Parathyroid adenoma (tissue), 2 donors: ENCODE measurements at regions not wholly inside any gene's neighbourhood (a gene's known extent, or its start where the extent isn't known, plus 50 kb on each side); places are given as distances from the start of the nearest gene placed in this dataset.

ENCODE experiments used
- H2AFZ ChIP-seq: fragments of 300-600 bp; sonication (generic); one replicate; pipeline ENCODE4 v1.7.0; 2017; ENCODE audit warnings: antibody characterized with exemption, mild to moderate bottlenecking
- H3K27ac ChIP-seq: fragments of 300-600 bp; sonication (generic); one replicate; pipeline ENCODE4 v1.7.0; 2017
- H3K27me3 ChIP-seq: fragments of 300-600 bp; sonication (generic); one replicate; pipeline ENCODE4 v1.7.0; 2017; ENCODE audit warnings: low read length; ENCODE audit not compliant: control insufficient read depth, insufficient read depth
- H3K36me3 ChIP-seq: fragments of 300-600 bp; sonication (generic); one replicate; pipeline ENCODE4 v1.7.0; 2017; ENCODE audit warnings: low read length; ENCODE audit not compliant: control insufficient read depth, insufficient read depth
- H3K4me1 ChIP-seq: fragments of 300-600 bp; sonication (generic); one replicate; pipeline ENCODE4 v1.7.0; 2017; ENCODE audit warnings: control low read depth
- H3K4me2 ChIP-seq: fragments of 300-600 bp; sonication (generic); one replicate; pipeline ENCODE4 v1.7.0; 2017; ENCODE audit warnings: low read length
- H3K4me3 ChIP-seq: fragments of 300-600 bp; sonication (generic); one replicate; pipeline ENCODE4 v1.7.0; 2017; ENCODE audit warnings: low read depth, low read length
- H3K79me2 ChIP-seq: fragments of 300-600 bp; sonication (generic); one replicate; pipeline ENCODE4 v1.7.0; 2017; ENCODE audit warnings: control low read depth
- H3K9ac ChIP-seq: fragments of 300-600 bp; sonication (generic); one replicate; pipeline ENCODE4 v1.7.0; 2017; ENCODE audit warnings: mild to moderate bottlenecking
- H3K9me3 ChIP-seq: fragments of 300-600 bp; sonication (generic); one replicate; pipeline ENCODE4 v1.7.0; 2017; ENCODE audit warnings: low read length; ENCODE audit not compliant: control insufficient read depth
- CTCF ChIP-seq: fragments of 300-600 bp; sonication (generic); IDR thresholded peaks from one replicate; pipeline ENCODE4 v1.7.0; 2017; ENCODE audit warnings: antibody characterized with exemption, mild to moderate bottlenecking
- donor health status: primary hyperparathyroidism.

DNA sequence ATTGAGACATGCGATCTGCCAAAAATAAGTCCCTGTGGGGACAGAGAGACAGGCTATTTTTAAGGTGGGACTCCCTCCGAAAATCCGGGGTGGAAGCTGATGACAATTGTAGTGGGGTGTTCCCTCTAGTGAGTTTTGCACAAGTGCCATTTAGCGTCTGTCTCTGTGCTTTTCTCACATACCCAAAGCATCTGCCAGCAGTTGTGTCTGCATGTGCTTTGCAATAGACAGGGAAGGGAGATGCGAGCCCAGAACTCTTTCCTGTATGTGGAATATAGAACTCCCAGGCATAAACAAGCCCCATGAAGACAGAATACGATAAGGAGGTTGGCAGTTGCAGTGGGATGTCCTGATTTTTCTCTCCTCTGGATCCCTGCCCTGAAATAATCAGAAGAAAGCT is 282.7 kb upstream of the XYLT1 start:
- H3K27ac ChIP-seq: no peak overlapping the region
- no peak overlapping the region for H2AFZ ChIP-seq
- no peaks in the 10 kb centered on the region for H3K9me3 ChIP-seq
- H3K4me3 ChIP-seq: no peak overlapping the region
- no peaks in the 10 kb centered on the region for H3K27me3 ChIP-seq
- no peak overlapping the region for H3K4me2 ChIP-seq
- no peak for TF ChIP-seq CTCF
- no peaks in the 10 kb centered on the region for H3K4me1 ChIP-seq
- no peak overlapping the region for H3K9ac ChIP-seq
- no peaks in the 10 kb centered on the region for H3K36me3 ChIP-seq
- no peaks in the 10 kb centered on the region for H3K79me2 ChIP-seq

DNA sequence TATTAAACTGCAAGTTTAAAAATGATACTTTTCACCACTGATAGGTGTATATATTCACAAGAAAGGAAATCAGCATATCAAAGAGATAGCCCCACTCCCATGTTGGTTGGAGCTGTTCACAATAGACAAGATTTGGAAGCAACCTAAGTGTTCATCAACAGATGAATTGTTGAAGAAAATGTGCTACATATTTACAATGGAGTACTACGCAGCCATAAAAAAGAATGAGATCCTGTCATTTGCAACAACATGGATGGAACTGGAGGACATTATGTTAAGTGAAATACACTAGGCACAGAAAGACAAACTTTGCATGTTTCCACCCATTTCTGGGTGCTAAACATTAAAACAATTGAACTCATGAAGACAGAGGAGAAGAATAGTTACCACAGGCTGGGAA is 278.9 kb upstream of the XYLT1 start:
- Histone ChIP-seq H3K27ac (no peak overlapping the region), H3K27me3 (no peaks in the 10 kb centered on the region), H3K79me2 (no peaks in the 10 kb centered on the region), H3K9ac (no peak overlapping the region), H2AFZ (no peak overlapping the region), H3K9me3 (no peaks in the 10 kb centered on the region), H3K4me2 (no peak overlapping the region), H3K36me3 (no peaks in the 10 kb centered on the region), H3K4me3 (no peak overlapping the region), H3K4me1 (no peaks in the 10 kb centered on the region)
- TF ChIP-seq CTCF: no peak

DNA sequence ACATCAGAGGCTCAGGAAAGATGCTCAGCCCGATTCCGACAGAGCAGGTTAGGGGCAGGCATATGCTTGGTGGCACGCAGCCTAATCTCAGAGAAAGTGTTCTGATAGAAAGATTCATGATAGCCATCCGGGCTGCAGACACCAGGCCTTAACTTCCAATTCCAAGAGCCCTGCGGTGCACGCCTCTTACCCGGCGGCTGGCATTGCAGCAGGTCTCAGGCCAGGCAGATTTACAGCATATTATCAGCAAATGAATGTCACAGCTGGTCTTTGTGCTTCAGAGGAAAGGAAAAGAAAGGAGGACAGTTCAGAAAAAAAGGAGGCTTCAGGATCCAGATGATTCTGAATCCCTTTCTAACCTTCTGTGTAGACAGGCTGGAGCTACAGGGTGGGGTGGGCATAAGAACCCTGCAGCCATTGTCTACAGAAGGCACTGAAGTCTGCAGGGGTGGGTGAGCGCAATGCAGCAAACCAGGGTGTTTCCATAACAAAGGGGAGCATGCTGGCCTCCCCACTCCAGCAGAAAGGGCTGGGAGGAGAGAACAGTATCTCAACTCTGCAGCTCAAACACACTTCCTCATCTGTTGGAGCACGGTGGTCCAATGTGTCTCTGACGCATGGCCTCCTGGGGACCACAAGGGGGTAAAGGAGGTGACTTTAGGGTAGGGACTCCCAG is 277.4 kb upstream of the XYLT1 start:
- H3K27me3 ChIP-seq: peaks cover 4% of the 10 kb centered on the region
- H3K79me2 ChIP-seq: no peaks in the 10 kb centered on the region
- TF ChIP-seq CTCF: no peak
- H3K27ac ChIP-seq: no peak overlapping the region
- no peak overlapping the region for H3K4me3 ChIP-seq
- no peaks in the 10 kb centered on the region for H3K4me1 ChIP-seq
- no peak overlapping the region for H2AFZ ChIP-seq
- H3K9ac ChIP-seq: no peak overlapping the region
- no peaks in the 10 kb centered on the region for H3K9me3 ChIP-seq
- H3K36me3 ChIP-seq: no peaks in the 10 kb centered on the region
- no peak overlapping the region for H3K4me2 ChIP-seq

- Histone ChIP-seq H3K27ac (no peak overlapping the region), H3K4me2 (no peak overlapping the region), H2AFZ (no peak overlapping the region), H3K9ac (no peak overlapping the region), H3K9me3 (no peaks in the 10 kb centered on the region), H3K4me1 (no peaks in the 10 kb centered on the region), H3K36me3 (no peaks in the 10 kb centered on the region), H3K4me3 (no peak overlapping the region), H3K27me3 (peaks cover 4% of the 10 kb centered on the region), H3K79me2 (no peaks in the 10 kb centered on the region)
- no peak for TF ChIP-seq CTCF
Observed at GRCh38 chr16:17747081-17747756, 276.5 kb upstream of the XYLT1 start.
